H9 (cell line): ENCODE measurements at regions not wholly inside any gene's neighbourhood (a gene's known extent, or its start where the extent isn't known, plus 50 kb on each side); places are given as distances from the start of the nearest gene placed in this dataset.

Experiments used
- DNase-seq: peaks from one replicate; pipeline ENCODE4 v3.0.0-alpha.2; 2017
- H2AFZ ChIP-seq: one replicate; pipeline ENCODE4 v1.6.1; 2013; ENCODE audit warnings: mild to moderate bottlenecking, low read length, control low read depth, moderate library complexity
- H2AK5ac ChIP-seq: 2 replicates; pipeline ENCODE4 v1.6.1; 2013; ENCODE audit warnings: low read length, control low read depth, mixed read lengths; ENCODE audit not compliant: insufficient read length
- H2BK120ac ChIP-seq: one replicate; pipeline ENCODE4 v1.6.1; 2013; ENCODE audit warnings: low read depth, mild to moderate bottlenecking, low read length, control low read depth, inconsistent platforms; ENCODE audit not compliant: poor library complexity, severe bottlenecking
- H2BK12ac ChIP-seq: 2 replicates; pipeline ENCODE4 v1.6.1; 2013; ENCODE audit warnings: low read length, control low read depth, mixed read lengths, low read depth; ENCODE audit not compliant: insufficient read length
- H2BK15ac ChIP-seq: 2 replicates; pipeline ENCODE4 v1.6.1; 2013; ENCODE audit warnings: low read depth, low read length, control low read depth
- H2BK20ac ChIP-seq: one replicate; pipeline ENCODE4 v1.6.1; 2013; ENCODE audit warnings: low read depth, mild to moderate bottlenecking, low read length, control low read depth, inconsistent platforms; ENCODE audit not compliant: poor library complexity, severe bottlenecking
- H2BK5ac ChIP-seq: 2 replicates; pipeline ENCODE4 v1.6.1; 2013; ENCODE audit warnings: low read length, control low read depth, mixed read lengths; ENCODE audit not compliant: insufficient read length
- H3K14ac ChIP-seq: 2 replicates; pipeline ENCODE4 v1.6.1; 2013; ENCODE audit warnings: low read length, control low read depth; ENCODE audit not compliant: insufficient read depth
- H3K18ac ChIP-seq: 2 replicates; pipeline ENCODE4 v1.6.1; 2013; ENCODE audit warnings: low read depth, mild to moderate bottlenecking, mixed read lengths, low read length, control low read depth; ENCODE audit not compliant: insufficient read length
- H3K23ac ChIP-seq: 2 replicates; pipeline ENCODE4 v1.6.1; 2013; ENCODE audit warnings: low read length, control low read depth, mixed read lengths, low read depth; ENCODE audit not compliant: insufficient read length
- H3K23me2 ChIP-seq: 2 replicates; pipeline ENCODE4 v1.6.1; 2013; ENCODE audit warnings: low read depth, mild to moderate bottlenecking, mixed read lengths, low read length, control low read depth; ENCODE audit not compliant: insufficient read length, poor library complexity, severe bottlenecking
- H3K27ac ChIP-seq: 2 replicates; pipeline ENCODE4 v1.5.1; 2013; ENCODE audit warnings: low read length, control low read depth, mixed read lengths, low read depth; ENCODE audit not compliant: insufficient read length
- H3K27me3 ChIP-seq: 2 replicates; pipeline ENCODE4 v1.6.1; 2013; ENCODE audit warnings: low read length, control low read depth, inconsistent platforms; ENCODE audit not compliant: insufficient read depth
- H3K4ac ChIP-seq: 2 replicates; pipeline ENCODE4 v1.6.1; 2013; ENCODE audit warnings: low read depth, mild to moderate bottlenecking, control low read depth, inconsistent platforms, low read length, moderate library complexity
- H3K4me1 ChIP-seq: 2 replicates; pipeline ENCODE4 v1.6.1; 2013; ENCODE audit warnings: low read length, control low read depth, inconsistent platforms; ENCODE audit not compliant: insufficient read depth
- H3K4me2 ChIP-seq: 2 replicates; pipeline ENCODE4 v1.6.1; 2013; ENCODE audit warnings: low read length, control low read depth, mixed read lengths; ENCODE audit not compliant: insufficient read length, insufficient read depth
- H3K56ac ChIP-seq: 2 replicates; pipeline ENCODE4 v1.6.1; 2013; ENCODE audit warnings: low read depth, mild to moderate bottlenecking, mixed read lengths, low read length, control low read depth; ENCODE audit not compliant: insufficient read length
- H3K79me1 ChIP-seq: 2 replicates; pipeline ENCODE4 v1.6.1; 2013; ENCODE audit warnings: low read depth, mild to moderate bottlenecking, moderate library complexity, low read length, control low read depth, inconsistent platforms; ENCODE audit not compliant: insufficient read depth, poor library complexity, severe bottlenecking
- H3K79me2 ChIP-seq: 2 replicates; pipeline ENCODE4 v1.6.1; 2013; ENCODE audit warnings: low read length, control low read depth, inconsistent platforms; ENCODE audit not compliant: insufficient read depth
- H3K9ac ChIP-seq: 2 replicates; pipeline ENCODE4 v1.6.1; 2013; ENCODE audit warnings: low read length, control low read depth, mixed read lengths; ENCODE audit not compliant: insufficient read length; ENCODE audit errors: extremely low read depth
- H3K9me3 ChIP-seq: one replicate; pipeline ENCODE4 v1.6.1; 2013; ENCODE audit warnings: low read depth, low read length, inconsistent platforms; ENCODE audit not compliant: control insufficient read depth
- H3T11ph ChIP-seq: one replicate; pipeline ENCODE4 v1.6.1; 2013; ENCODE audit warnings: mild to moderate bottlenecking, low read length, control low read depth, inconsistent platforms
- H4K20me1 ChIP-seq: one replicate; pipeline ENCODE4 v1.6.1; 2013; ENCODE audit not compliant: control insufficient read depth, insufficient read length, insufficient read depth
- H4K5ac ChIP-seq: 2 replicates; pipeline ENCODE4 v1.6.1; 2013; ENCODE audit warnings: low read depth, mild to moderate bottlenecking, mixed read lengths, low read length, control low read depth; ENCODE audit not compliant: insufficient read length
- H4K8ac ChIP-seq: replicated peaks from 2 replicates; pipeline ENCODE4 v1.6.1; 2013; ENCODE audit warnings: low read length, control low read depth, mixed read lengths, low read depth; ENCODE audit not compliant: insufficient read length
- H4K91ac ChIP-seq: 2 replicates; pipeline ENCODE4 v1.6.1; 2013; ENCODE audit warnings: low read depth, mild to moderate bottlenecking, moderate library complexity, mixed read lengths, low read length, control low read depth; ENCODE audit not compliant: insufficient read length
- H3K27ac Mint-ChIP-seq, 3 experiments: 2 replicates in 2 of 3; 3 replicates in 1 of 3; pipeline ENCODE4 v1.8.0; 2020 to 2021; ENCODE audit warnings: mixed read lengths in 3 of 3, mild to moderate bottlenecking in 1 of 3, moderate library complexity in 1 of 3
- H3K27me3 Mint-ChIP-seq: 2 replicates; pipeline ENCODE4 v1.8.0; 2021; ENCODE audit warnings: low read depth, mild to moderate bottlenecking, moderate library complexity, mixed read lengths
- H3K36me3 Mint-ChIP-seq, 3 experiments: 2 replicates in 2 of 3; 3 replicates in 1 of 3; pipeline ENCODE4 v1.8.0; 2020 to 2021; ENCODE audit warnings: low read depth in 3 of 3, mixed read lengths in 3 of 3; ENCODE audit not compliant: insufficient read depth in 1 of 3
- H3K4me1 Mint-ChIP-seq, 2 experiments: 2 replicates each; pipeline ENCODE4 v1.8.0; 2020; ENCODE audit warnings: mixed read lengths in 2 of 2
- H3K4me3 Mint-ChIP-seq, 2 experiments: 2 replicates in 1 of 2; 3 replicates in 1 of 2; pipeline ENCODE4 v1.8.0; 2020 to 2021; ENCODE audit warnings: mild to moderate bottlenecking in 2 of 2, mixed read lengths in 2 of 2, moderate library complexity in 1 of 2
- H3K9me3 Mint-ChIP-seq, 2 experiments: 2 replicates in 1 of 2; 3 replicates in 1 of 2; pipeline ENCODE4 v1.8.0; 2020; ENCODE audit warnings: mild to moderate bottlenecking in 2 of 2, mixed read lengths in 2 of 2, moderate library complexity in 1 of 2
- TF ChIP-seq, protein P1 (sequence below): fragments of 200-600 bp; sonication (generic); conservative IDR thresholded peaks from 3 replicates; pipeline ENCODE4 v1.8.0; 2021; ENCODE audit warnings: antibody characterized with exemption, mild to moderate bottlenecking

GRCh38 chr16:79317026-79317425, 283.5 kb downstream of the MAF start:
- no peaks in the 10 kb centered on the region for H3K23me2 ChIP-seq
- H3K4me1 ChIP-seq, result peaks cover 18% of the 10 kb centered on the region
- no peak overlapping the region for H3K18ac ChIP-seq
- no peak overlapping the region for H2AFZ ChIP-seq
- DNase-seq, result no peak
- no peak overlapping the region for H3K23ac ChIP-seq
- H3K27me3 ChIP-seq, result no peaks in the 10 kb centered on the region
- H3T11ph ChIP-seq, result no peak overlapping the region
- TF ChIP-seq, protein P1, sequence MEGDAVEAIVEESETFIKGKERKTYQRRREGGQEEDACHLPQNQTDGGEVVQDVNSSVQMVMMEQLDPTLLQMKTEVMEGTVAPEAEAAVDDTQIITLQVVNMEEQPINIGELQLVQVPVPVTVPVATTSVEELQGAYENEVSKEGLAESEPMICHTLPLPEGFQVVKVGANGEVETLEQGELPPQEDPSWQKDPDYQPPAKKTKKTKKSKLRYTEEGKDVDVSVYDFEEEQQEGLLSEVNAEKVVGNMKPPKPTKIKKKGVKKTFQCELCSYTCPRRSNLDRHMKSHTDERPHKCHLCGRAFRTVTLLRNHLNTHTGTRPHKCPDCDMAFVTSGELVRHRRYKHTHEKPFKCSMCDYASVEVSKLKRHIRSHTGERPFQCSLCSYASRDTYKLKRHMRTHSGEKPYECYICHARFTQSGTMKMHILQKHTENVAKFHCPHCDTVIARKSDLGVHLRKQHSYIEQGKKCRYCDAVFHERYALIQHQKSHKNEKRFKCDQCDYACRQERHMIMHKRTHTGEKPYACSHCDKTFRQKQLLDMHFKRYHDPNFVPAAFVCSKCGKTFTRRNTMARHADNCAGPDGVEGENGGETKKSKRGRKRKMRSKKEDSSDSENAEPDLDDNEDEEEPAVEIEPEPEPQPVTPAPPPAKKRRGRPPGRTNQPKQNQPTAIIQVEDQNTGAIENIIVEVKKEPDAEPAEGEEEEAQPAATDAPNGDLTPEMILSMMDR, result no peak
- H4K8ac ChIP-seq, result no peak overlapping the region
- Mint-ChIP-seq H3K4me3 (no peak overlapping the region), H3K27me3 (peaks cover 3% of the 10 kb centered on the region; the same call in 1 of the 2 replicates), H3K36me3 (no peaks in the 10 kb centered on the region; a peak in 1 of 7 replicates), H3K27ac (peak overlapping the region in 2 of 3 experiments; percentile 15 to 63; a peak in 3 of 7 replicates), H3K4me1 (peaks cover 47 to 60% of the 10 kb centered on the region in 2 experiments), H3K9me3 (no peaks in the 10 kb centered on the region)
- H3K4me2 ChIP-seq, result no peak overlapping the region
- no peak overlapping the region for H4K5ac ChIP-seq
- no peak overlapping the region for H2BK12ac ChIP-seq
- H4K20me1 ChIP-seq, result no peaks in the 10 kb centered on the region
- no peak overlapping the region for H3K56ac ChIP-seq
- no peak overlapping the region for H4K91ac ChIP-seq
- H2BK120ac ChIP-seq, result no peak overlapping the region
- no peak overlapping the region for H2BK5ac ChIP-seq
- H2AK5ac ChIP-seq, result no peak overlapping the region
- no peaks in the 10 kb centered on the region for H3K79me1 ChIP-seq
- H3K27ac ChIP-seq, result no peak overlapping the region
- no peaks in the 10 kb centered on the region for H3K9me3 ChIP-seq
- no peaks in the 10 kb centered on the region for H3K79me2 ChIP-seq
- H2BK20ac ChIP-seq, result no peak overlapping the region
- H2BK15ac ChIP-seq, result no peak overlapping the region
- H3K9ac ChIP-seq, result no peak overlapping the region
- no peak overlapping the region for H3K14ac ChIP-seq
- no peak overlapping the region for H3K4ac ChIP-seq
